C4-2B (cell line): ENCODE measurements at regions not wholly inside any gene's neighbourhood (a gene's known extent, or its start where the extent isn't known, plus 50 kb on each side); places are given as distances from the start of the nearest gene placed in this dataset.
"Not testable (repeated sequence)": the region's sequence is repeated elsewhere in the genome, so short reads cannot be mapped to it uniquely, and the experiment has no call there.

Experiments
- H3K27ac ChIP-seq: fragments of 450-650 bp; 2 replicates; pipeline ENCODE4 v1.5.1; 2017
- ZFX ChIP-seq: fragments of 450-650 bp; IDR thresholded peaks from 2 replicates; pipeline ENCODE4 v1.6.1; 2017
- TF ChIP-seq, protein P1 (sequence below): fragments of 450-650 bp; conservative IDR thresholded peaks from 2 replicates; pipeline ENCODE4 v1.5.1; 2017; ENCODE audit warnings: mild to moderate bottlenecking

DNA sequence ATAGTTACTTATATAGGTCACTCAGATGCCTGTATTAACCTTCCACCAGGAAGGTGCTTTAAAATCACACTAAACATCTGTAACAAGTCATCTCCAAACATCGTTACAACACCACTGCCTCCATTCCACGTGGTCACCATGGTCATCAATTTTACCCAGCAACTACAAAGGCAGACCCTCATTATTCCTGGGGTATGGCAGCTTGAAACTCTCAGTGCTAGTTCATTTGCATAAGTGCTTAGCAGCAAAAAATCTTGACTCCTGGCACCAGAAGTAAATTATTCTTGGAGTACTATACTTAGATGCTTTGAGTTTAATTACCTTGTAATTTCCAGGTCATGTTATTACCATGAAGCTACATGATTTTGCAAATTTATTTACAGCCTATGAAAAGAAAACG is 250.6 kb downstream of the KBTBD8 start:
- H3K27ac ChIP-seq, result no peak overlapping the region
- TF ChIP-seq, protein P1, sequence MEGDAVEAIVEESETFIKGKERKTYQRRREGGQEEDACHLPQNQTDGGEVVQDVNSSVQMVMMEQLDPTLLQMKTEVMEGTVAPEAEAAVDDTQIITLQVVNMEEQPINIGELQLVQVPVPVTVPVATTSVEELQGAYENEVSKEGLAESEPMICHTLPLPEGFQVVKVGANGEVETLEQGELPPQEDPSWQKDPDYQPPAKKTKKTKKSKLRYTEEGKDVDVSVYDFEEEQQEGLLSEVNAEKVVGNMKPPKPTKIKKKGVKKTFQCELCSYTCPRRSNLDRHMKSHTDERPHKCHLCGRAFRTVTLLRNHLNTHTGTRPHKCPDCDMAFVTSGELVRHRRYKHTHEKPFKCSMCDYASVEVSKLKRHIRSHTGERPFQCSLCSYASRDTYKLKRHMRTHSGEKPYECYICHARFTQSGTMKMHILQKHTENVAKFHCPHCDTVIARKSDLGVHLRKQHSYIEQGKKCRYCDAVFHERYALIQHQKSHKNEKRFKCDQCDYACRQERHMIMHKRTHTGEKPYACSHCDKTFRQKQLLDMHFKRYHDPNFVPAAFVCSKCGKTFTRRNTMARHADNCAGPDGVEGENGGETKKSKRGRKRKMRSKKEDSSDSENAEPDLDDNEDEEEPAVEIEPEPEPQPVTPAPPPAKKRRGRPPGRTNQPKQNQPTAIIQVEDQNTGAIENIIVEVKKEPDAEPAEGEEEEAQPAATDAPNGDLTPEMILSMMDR, result no peak
- TF ChIP-seq ZFX, result no peak

DNA sequence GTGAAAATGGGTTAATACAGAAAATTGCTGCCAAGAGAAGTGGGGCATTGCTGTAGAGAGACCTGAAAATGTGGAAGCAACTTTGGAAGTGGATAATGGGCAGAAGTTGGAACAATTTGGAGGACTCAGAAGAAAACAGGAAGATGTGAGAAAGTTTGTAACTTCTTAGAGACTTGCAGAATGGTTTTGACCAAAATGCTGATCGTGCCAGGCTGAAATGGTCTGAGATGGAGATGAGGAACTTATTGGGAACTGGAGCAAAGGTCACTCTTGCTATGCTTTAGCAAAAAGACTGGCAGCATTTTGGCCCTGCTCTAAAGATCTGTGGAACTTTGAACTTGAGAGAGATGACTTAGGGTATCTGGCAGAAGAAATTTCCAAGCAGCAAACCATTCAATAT is 254.8 kb downstream of the KBTBD8 start:
- H3K27ac ChIP-seq, result not testable (repeated sequence)

DNA sequence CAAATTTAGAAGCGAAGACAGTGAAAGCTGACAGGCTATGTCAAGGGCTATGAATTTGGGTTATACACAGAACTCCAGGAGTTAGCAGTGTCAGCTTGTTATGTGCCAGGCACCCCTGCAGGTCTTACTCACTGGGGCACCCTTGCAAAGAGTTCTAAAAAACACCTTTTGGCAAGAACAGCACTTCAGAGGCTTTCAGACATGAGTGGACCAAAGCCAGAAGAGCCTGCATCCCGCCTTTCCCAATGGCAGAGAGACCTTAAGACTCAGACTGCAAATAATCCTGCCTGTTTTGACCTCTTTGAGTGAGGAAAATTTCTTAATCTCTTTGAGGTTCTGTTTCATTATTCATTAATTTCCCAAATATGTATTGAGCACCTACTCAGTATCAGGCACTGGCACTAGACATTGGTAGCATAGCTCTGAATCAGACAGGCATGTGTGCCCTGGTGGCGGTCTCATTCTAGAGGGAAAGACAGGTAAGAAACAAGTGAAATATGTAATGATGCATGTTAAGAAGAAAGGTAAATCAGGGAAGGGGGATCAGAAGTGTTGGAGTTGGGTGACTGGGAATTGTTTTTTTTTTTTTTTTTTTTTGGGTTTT is 280.0 kb downstream of the KBTBD8 start:
- no peak for TF ChIP-seq ZFX
- TF ChIP-seq, protein P1, result no peak
- no peak overlapping the region for H3K27ac ChIP-seq

DNA sequence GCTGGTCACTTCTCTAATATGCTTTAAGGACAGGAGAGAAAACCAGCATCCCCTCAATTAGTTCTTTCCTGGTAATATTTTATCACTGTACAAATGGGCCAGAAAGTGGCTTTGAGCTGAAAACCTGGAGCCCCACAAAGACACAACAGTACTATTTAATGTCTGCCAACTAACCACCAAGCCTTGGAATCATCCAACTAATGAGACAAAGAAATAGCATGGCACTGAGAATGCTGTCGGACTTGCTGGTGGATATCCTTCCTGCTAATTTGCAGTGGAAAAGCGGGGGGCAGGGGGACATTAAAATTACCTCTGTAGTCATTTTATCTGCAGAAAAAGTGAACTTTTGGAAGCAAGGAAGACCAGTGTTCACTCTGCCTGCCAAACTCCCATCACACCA is 288.5 kb downstream of the KBTBD8 start:
- no peak for TF ChIP-seq ZFX
- TF ChIP-seq, protein P1, result no peak
- H3K27ac ChIP-seq, result no peak overlapping the region

DNA sequence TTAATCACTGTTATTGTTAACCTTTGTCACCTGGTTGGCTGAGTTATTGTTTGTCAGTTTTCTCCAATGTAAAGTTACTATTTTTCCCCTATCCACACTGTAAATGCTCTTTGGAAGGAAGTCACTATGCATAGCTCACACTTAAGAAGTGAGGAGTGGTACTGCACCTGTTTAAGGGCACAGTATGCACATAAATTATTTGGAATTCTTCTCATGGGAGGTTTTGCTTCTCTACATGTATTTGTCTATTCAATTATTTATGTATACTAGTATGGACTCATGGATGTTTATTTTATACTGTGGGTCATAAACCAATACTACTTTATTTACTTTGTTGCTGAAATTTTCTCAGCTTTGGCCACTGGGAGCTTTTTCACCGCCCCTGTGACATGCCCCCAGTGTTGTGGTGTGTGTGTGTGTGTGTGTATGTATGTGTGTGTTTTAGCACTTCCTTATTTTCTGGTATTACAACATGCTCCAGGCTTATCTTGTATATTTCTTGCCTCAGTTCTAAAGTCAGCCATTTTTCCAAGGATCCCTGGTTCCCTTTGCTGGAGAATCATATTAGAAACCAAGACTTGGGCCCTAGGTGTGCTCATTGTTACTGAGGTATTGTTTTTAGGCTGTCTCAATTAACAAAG is 290.5 kb downstream of the KBTBD8 start:
- TF ChIP-seq, protein P1, result no peak
- no peak for TF ChIP-seq ZFX
- no peak overlapping the region for H3K27ac ChIP-seq

DNA sequence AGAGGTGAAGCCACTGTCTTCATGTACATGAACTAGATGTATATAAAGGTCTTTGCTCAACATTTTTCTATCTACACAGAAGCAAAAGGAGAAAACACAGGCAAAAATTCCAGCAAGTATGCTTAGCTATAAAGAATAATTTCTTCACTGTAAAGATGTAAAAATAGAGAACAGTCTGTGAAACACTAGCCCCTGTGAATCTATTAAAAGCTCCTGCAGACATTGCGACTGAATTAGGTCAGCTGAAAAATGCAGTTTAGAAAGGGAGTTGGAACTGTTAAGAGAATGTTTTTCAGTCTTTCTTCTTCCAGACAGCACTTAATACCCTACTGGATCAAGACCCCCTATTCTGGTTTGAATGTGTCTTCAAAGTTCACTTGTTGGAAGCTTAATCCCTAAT is 291.5 kb downstream of the KBTBD8 start:
- no peak for TF ChIP-seq ZFX
- TF ChIP-seq, protein P1, result no peak
- H3K27ac ChIP-seq, result no peak overlapping the region

DNA sequence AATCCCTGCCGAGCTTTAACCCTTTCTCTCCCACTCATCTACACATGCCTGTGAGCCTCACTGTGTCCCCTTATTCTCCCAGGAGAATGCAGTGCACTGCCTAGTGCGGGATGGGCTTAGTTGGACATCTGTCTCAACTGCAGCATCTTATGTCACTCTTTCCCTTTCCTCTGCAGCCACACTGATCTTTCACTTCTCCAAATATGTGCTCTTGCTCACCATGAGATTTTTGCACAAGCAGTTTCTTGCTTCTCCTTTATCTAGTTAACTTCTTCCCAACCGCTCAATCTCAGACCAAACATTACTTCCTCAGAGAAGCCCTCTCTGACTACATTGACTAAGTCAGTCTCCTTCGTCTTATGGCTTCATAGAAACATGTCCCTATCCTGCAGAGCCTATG is 292.3 kb downstream of the KBTBD8 start:
- TF ChIP-seq ZFX, result no peak
- TF ChIP-seq, protein P1, result no peak

More for the DNA sequence above, 292.3 kb downstream of the KBTBD8 start:
- no peak overlapping the region for H3K27ac ChIP-seq
